ENCODE measurements at regions not wholly inside any gene's neighbourhood (a gene's known extent, or its start where the extent isn't known, plus 50 kb on each side); places are given as distances from the start of the nearest gene placed in this dataset.
A peak's percentile ranks its signal among the peaks of the same experiment; 100 is the strongest.

DNA sequence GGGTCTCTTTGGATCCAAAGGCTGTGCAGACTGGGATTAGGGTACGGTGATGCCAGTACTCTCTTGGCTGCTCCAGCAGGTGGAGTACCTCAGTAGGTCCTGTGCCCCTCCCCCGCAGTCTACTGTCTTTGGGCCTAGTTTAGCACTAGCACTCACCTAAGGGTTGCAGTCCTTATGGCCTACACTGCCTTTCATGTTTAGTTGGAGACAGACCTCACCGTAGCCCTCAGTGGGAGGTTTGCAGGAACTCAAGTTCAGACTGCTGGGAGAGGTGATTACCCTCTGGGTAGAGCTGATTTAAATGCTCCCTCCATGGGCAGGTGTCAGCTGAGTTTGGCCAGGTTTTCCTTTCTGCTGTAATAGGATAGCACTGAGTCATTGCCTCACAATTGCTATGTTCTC lies 210.8 kb upstream of the TMEM196 start:
- H3K4me1 ChIP-seq (ENCODE audit: control insufficient read depth, insufficient read depth, low read depth, low read length), result no peaks in the 10 kb centered on the region
- H3K9ac ChIP-seq (ENCODE audit: low read length), result no peak overlapping the region
- no peak overlapping the region for H4K8ac ChIP-seq (ENCODE audit: low read length)
- no peak overlapping the region for H2BK15ac ChIP-seq (ENCODE audit: low read depth, poor library complexity, severe bottlenecking)
- H4K91ac ChIP-seq (ENCODE audit: low read length), result no peak overlapping the region
- H3K18ac ChIP-seq (ENCODE audit: low read depth in 1 of 2, low read length in 2 of 2), result no peak overlapping the region
- no peak overlapping the region for H3K27ac ChIP-seq (ENCODE audit: low read length, poor library complexity, severe bottlenecking)
- H3K36me3 ChIP-seq (ENCODE audit: control insufficient read depth in 1 of 2, insufficient read depth in 2 of 2, low read depth in 1 of 2, low read length in 2 of 2), result no peaks in the 10 kb centered on the region
- H2BK120ac ChIP-seq (ENCODE audit: low read depth, low read length), result no peak overlapping the region
- H2AK5ac ChIP-seq (ENCODE audit: low read length, severe bottlenecking), result no peak overlapping the region
- no peak overlapping the region for H3K4me2 ChIP-seq (ENCODE audit: low read length, poor library complexity, severe bottlenecking)
- H3K23ac ChIP-seq (ENCODE audit: low read length in 2 of 2), result no peak overlapping the region
- H3K27me3 ChIP-seq (ENCODE audit: control insufficient read depth in 1 of 2, insufficient read depth in 1 of 2, low read length in 2 of 2), result no peaks in the 10 kb centered on the region
- peak overlapping the region; percentile 61 for H2BK5ac ChIP-seq (ENCODE audit: low read depth, low read length, poor library complexity, severe bottlenecking)
- no peak overlapping the region for H3K4me3 ChIP-seq (ENCODE audit: insufficient read depth in 1 of 2, low read depth in 1 of 2, low read length in 2 of 2)
- H3K4ac ChIP-seq (ENCODE audit: low read depth in 1 of 2, low read length in 2 of 2), result no peak overlapping the region
- no peaks in the 10 kb centered on the region for H3K79me1 ChIP-seq (replicated peaks; ENCODE audit: low read length, poor library complexity, severe bottlenecking)
- peak overlapping the region in 1 of 2 experiments; percentile 89 for H3K14ac ChIP-seq (ENCODE audit: low read length in 2 of 2)
- no peak overlapping the region for H2AFZ ChIP-seq (ENCODE audit: low read depth, low read length)
- H2BK12ac ChIP-seq (ENCODE audit: low read length in 2 of 2), result no peak overlapping the region
- 97% methylated on average over 3 of the region's 3 CpGs for WGBS
- DNase-seq, result no peak
- no peaks in the 10 kb centered on the region for H3K9me3 ChIP-seq (ENCODE audit: control insufficient read depth, low read length)

DNA sequence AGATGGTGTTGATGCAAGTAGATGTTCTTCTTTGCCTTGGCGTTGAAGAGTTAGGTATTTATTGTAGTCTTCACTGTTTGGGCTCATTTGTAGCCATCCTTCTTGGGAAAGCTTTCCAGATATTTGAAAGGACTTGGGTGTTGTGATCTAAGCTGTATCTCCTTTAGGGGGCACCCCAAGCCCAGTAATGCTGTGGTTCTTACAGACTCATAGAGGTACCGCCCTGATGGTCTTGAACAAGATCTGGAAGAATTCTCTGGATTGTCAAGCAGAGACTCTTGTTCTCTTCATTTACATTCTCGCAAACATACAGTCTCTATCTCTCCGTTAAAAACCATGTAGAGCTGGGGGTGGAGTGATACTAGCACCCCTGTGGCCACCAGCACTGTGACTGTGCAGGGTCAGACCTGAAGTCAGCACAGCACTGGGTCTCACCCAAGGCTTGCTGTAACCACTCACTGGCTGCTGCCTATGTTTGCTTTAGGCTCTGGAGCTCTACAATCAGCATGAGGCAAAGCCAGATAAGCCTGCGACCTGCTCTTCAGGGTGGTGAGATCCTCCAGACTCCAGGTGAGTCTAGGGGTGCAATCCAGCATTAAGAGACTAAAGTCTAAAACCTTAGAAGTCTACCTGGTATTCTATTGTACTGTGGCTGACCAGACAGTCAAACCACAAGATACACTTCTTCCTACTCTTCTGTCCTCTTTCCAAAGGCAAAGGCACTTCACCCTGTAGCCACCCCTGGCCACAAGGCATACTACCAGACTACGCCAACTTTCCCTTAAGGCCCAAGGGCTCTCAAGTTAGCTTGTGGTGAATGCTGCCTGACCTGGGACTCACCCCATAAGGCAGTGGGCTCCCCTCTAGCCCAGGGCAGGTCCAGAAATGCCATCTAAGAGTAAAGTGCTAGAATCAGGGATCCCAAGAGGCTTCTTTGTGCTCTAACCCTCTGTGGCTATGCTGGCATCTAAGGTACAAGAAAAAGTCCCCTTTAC lies 209.7 kb upstream of the TMEM196 start:
- no peak overlapping the region for H2BK5ac ChIP-seq (ENCODE audit: low read depth, low read length, poor library complexity, severe bottlenecking)
- WGBS, result 81% methylated on average over 6 of the region's 6 CpGs
- H3K27ac ChIP-seq (ENCODE audit: low read length, poor library complexity, severe bottlenecking), result no peak overlapping the region
- H3K27me3 ChIP-seq (ENCODE audit: control insufficient read depth in 1 of 2, insufficient read depth in 1 of 2, low read length in 2 of 2), result no peaks in the 10 kb centered on the region
- H3K9me3 ChIP-seq (ENCODE audit: control insufficient read depth, low read length), result no peaks in the 10 kb centered on the region
- no peaks in the 10 kb centered on the region for H3K4me1 ChIP-seq (ENCODE audit: control insufficient read depth, insufficient read depth, low read depth, low read length)
- no peak overlapping the region for H3K23ac ChIP-seq (ENCODE audit: low read length in 2 of 2)
- H3K4me2 ChIP-seq (ENCODE audit: low read length, poor library complexity, severe bottlenecking), result no peak overlapping the region
- DNase-seq, result peak; percentile 78
- peak overlapping the region in 1 of 2 experiments; percentile 49 for H2BK12ac ChIP-seq (ENCODE audit: low read length in 2 of 2)
- H3K4me3 ChIP-seq (ENCODE audit: insufficient read depth in 1 of 2, low read depth in 1 of 2, low read length in 2 of 2), result no peak overlapping the region
- H4K91ac ChIP-seq (ENCODE audit: low read length), result no peak overlapping the region
- no peaks in the 10 kb centered on the region for H3K79me1 ChIP-seq (replicated peaks; ENCODE audit: low read length, poor library complexity, severe bottlenecking)
- no peak overlapping the region for H2BK15ac ChIP-seq (ENCODE audit: low read depth, poor library complexity, severe bottlenecking)
- peak overlapping the region; percentile 20 for H3K9ac ChIP-seq (ENCODE audit: low read length)
- no peak overlapping the region for H4K8ac ChIP-seq (ENCODE audit: low read length)
- H2BK120ac ChIP-seq (ENCODE audit: low read depth, low read length), result no peak overlapping the region
- no peak overlapping the region for H3K18ac ChIP-seq (ENCODE audit: low read depth in 1 of 2, low read length in 2 of 2)
- no peaks in the 10 kb centered on the region for H3K36me3 ChIP-seq (ENCODE audit: control insufficient read depth in 1 of 2, insufficient read depth in 2 of 2, low read depth in 1 of 2, low read length in 2 of 2)
- H3K14ac ChIP-seq (ENCODE audit: low read length in 2 of 2), result no peak overlapping the region
- no peak overlapping the region for H2AFZ ChIP-seq (ENCODE audit: low read depth, low read length)
- H3K4ac ChIP-seq (ENCODE audit: low read depth in 1 of 2, low read length in 2 of 2), result no peak overlapping the region
- no peak overlapping the region for H2AK5ac ChIP-seq (ENCODE audit: low read length, severe bottlenecking)

DNA sequence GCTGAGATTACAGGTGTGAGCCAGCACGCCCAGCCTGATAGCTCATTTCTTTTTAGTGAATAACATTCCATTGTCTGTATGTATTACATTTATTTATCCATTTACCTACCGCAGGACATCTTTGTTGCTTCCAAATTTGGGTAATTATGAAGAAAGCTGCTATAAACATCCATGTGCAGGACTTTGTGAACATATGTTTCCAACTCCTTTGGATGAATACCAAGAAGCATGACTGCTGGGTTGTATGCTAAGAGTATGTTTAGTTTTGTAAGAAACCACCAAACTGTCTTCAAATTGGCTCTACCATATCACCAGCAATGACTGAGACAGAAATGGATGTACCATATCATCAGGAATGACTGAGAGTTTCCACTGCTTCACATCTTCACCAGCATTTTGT lies 200.2 kb upstream of the TMEM196 start:
- no peak for DNase-seq
- WGBS, result no CpG with 5 or more reads among the region's 2 CpGs

DNA sequence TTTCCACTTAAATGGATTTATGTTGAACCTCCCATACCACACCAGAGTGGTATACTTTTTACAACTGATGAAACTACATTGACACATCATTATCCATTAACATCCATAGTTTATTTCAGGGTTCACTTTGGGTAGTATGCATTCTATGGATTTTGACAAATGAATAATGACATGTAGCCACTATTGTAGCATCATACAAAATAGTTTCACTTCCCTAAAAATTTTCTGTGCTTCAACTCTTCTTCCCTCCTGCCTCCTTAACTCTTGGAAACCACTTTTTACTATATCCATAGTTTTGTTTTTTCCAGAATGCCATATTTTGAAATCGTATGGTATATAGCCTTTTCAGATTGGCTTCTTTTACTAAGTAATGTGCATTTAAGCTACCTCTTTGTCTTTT lies 199.5 kb upstream of the TMEM196 start:
- no CpG with 5 or more reads among the region's 1 CpG for WGBS
- Histone ChIP-seq H3K23ac (ENCODE audit: low read length in 2 of 2) (no peak overlapping the region), H3K9ac (ENCODE audit: low read length) (no peak overlapping the region), H3K4me2 (ENCODE audit: low read length, poor library complexity, severe bottlenecking) (no peak overlapping the region), H2BK5ac (ENCODE audit: low read depth, low read length, poor library complexity, severe bottlenecking) (no peak overlapping the region), H3K27ac (ENCODE audit: low read length, poor library complexity, severe bottlenecking) (no peak overlapping the region), H2BK12ac (ENCODE audit: low read length in 2 of 2) (no peak overlapping the region), H2AFZ (ENCODE audit: low read depth, low read length) (no peak overlapping the region), H3K4ac (ENCODE audit: low read depth in 1 of 2, low read length in 2 of 2) (no peak overlapping the region), H3K36me3 (ENCODE audit: control insufficient read depth in 1 of 2, insufficient read depth in 2 of 2, low read depth in 1 of 2, low read length in 2 of 2) (no peaks in the 10 kb centered on the region), H3K4me1 (ENCODE audit: control insufficient read depth, insufficient read depth, low read depth, low read length) (no peaks in the 10 kb centered on the region), H2BK120ac (ENCODE audit: low read depth, low read length) (no peak overlapping the region), H3K79me1 (replicated peaks; ENCODE audit: low read length, poor library complexity, severe bottlenecking) (no peaks in the 10 kb centered on the region), H2BK15ac (ENCODE audit: low read depth, poor library complexity, severe bottlenecking) (no peak overlapping the region), H3K9me3 (ENCODE audit: control insufficient read depth, low read length) (no peaks in the 10 kb centered on the region), H4K91ac (ENCODE audit: low read length) (no peak overlapping the region), H3K14ac (ENCODE audit: low read length in 2 of 2) (no peak overlapping the region), H3K27me3 (ENCODE audit: control insufficient read depth in 1 of 2, insufficient read depth in 1 of 2, low read length in 2 of 2) (no peaks in the 10 kb centered on the region), H3K18ac (ENCODE audit: low read depth in 1 of 2, low read length in 2 of 2) (no peak overlapping the region), H2AK5ac (ENCODE audit: low read length, severe bottlenecking) (no peak overlapping the region), H3K4me3 (ENCODE audit: insufficient read depth in 1 of 2, low read depth in 1 of 2, low read length in 2 of 2) (no peak overlapping the region), H4K8ac (ENCODE audit: low read length) (no peak overlapping the region)
- DNase-seq, result no peak

More for the DNA sequence above, 200.2 kb upstream of the TMEM196 start:
- H3K4me1 ChIP-seq (ENCODE audit: control insufficient read depth, insufficient read depth, low read depth, low read length), result no peaks in the 10 kb centered on the region
- no peak overlapping the region for H4K91ac ChIP-seq (ENCODE audit: low read length)
- H2BK15ac ChIP-seq (ENCODE audit: low read depth, poor library complexity, severe bottlenecking), result no peak overlapping the region
- no peaks in the 10 kb centered on the region for H3K27me3 ChIP-seq (ENCODE audit: control insufficient read depth in 1 of 2, insufficient read depth in 1 of 2, low read length in 2 of 2)
- no peak overlapping the region for H3K9ac ChIP-seq (ENCODE audit: low read length)
- H3K4ac ChIP-seq (ENCODE audit: low read depth in 1 of 2, low read length in 2 of 2), result no peak overlapping the region
- no peak overlapping the region for H2BK120ac ChIP-seq (ENCODE audit: low read depth, low read length)
- no peaks in the 10 kb centered on the region for H3K9me3 ChIP-seq (ENCODE audit: control insufficient read depth, low read length)
- no peak overlapping the region for H3K4me2 ChIP-seq (ENCODE audit: low read length, poor library complexity, severe bottlenecking)
- no peak overlapping the region for H4K8ac ChIP-seq (ENCODE audit: low read length)
- no peaks in the 10 kb centered on the region for H3K36me3 ChIP-seq (ENCODE audit: control insufficient read depth in 1 of 2, insufficient read depth in 2 of 2, low read depth in 1 of 2, low read length in 2 of 2)
- H2BK5ac ChIP-seq (ENCODE audit: low read depth, low read length, poor library complexity, severe bottlenecking), result no peak overlapping the region
- H3K14ac ChIP-seq (ENCODE audit: low read length in 2 of 2), result no peak overlapping the region
- no peak overlapping the region for H3K27ac ChIP-seq (ENCODE audit: low read length, poor library complexity, severe bottlenecking)
- no peak overlapping the region for H3K18ac ChIP-seq (ENCODE audit: low read depth in 1 of 2, low read length in 2 of 2)
- no peak overlapping the region for H2BK12ac ChIP-seq (ENCODE audit: low read length in 2 of 2)
- no peak overlapping the region for H3K23ac ChIP-seq (ENCODE audit: low read length in 2 of 2)
- no peak overlapping the region for H2AFZ ChIP-seq (ENCODE audit: low read depth, low read length)
- no peaks in the 10 kb centered on the region for H3K79me1 ChIP-seq (replicated peaks; ENCODE audit: low read length, poor library complexity, severe bottlenecking)
- no peak overlapping the region for H2AK5ac ChIP-seq (ENCODE audit: low read length, severe bottlenecking)
- H3K4me3 ChIP-seq (ENCODE audit: insufficient read depth in 1 of 2, low read depth in 1 of 2, low read length in 2 of 2), result no peak overlapping the region

Data from mesenchymal stem cell (in vitro differentiated cells and primary cell).